ENCODE measurements at regions not wholly inside any gene's neighbourhood (a gene's known extent, or its start where the extent isn't known, plus 50 kb on each side); places are given as distances from the start of the nearest gene placed in this dataset.

GRCh38 chr22:49685686-49686085 is 142.0 kb downstream of the BRD1 start:
- H3K9ac ChIP-seq (ENCODE audit: insufficient read depth, low read depth, low read length): no peak overlapping the region
- H3K4me2 ChIP-seq (ENCODE audit: low read depth, low read length): no peak overlapping the region
- no peak overlapping the region for H3K4me3 ChIP-seq (replicated peaks in 1 of 3; ENCODE audit: insufficient read depth in 1 of 3, low read depth in 2 of 3, low read length in 3 of 3)
- WGBS (ENCODE audit: low lambda C conversion rate): 17% methylated on average over 10 of the region's 18 CpGs
- H3K36me3 ChIP-seq (replicated peaks in 1 of 2; ENCODE audit: control insufficient read depth in 1 of 2, insufficient read depth in 2 of 2, low read length in 2 of 2): no peaks in the 10 kb centered on the region
- BruUV-seq (replicated peaks): no TSS peak
- peaks cover 16 to 57% of the 10 kb centered on the region in 2 experiments for H3K27me3 ChIP-seq (ENCODE audit: control insufficient read depth in 1 of 2, insufficient read depth in 2 of 2, low read length in 2 of 2)
- no peak for DNase-seq (ENCODE audit: low spot score)
- H3K4me1 ChIP-seq (ENCODE audit: insufficient read depth, low read length): no peaks in the 10 kb centered on the region
- intact Hi-C loops (cut with micrococcal nuclease; ENCODE audit: unreplicated experiment): no loop called here
- H3K9me3 ChIP-seq (ENCODE audit: low read length): no peaks in the 10 kb centered on the region
- in situ Hi-C loops (cut with HindIII; ENCODE audit: extremely low pct_ligation_motif_present, low pct_unique_long_range_greater_than_20kb): no loop called here
- TF ChIP-seq ZNF580 (CRISPR knock-in tag; IDR thresholded peaks at IDR 0.05; ENCODE audit: borderline replicate concordance, low read depth): no peak
- TF ChIP-seq ETV5 (CRISPR knock-in tag; IDR thresholded peaks at IDR 0.05; ENCODE audit: borderline replicate concordance): no peak
- TF ChIP-seq ZNF629 (CRISPR knock-in tag; conservative IDR thresholded peaks at IDR 0.05): 0 out of 2 replicates have a peak, but pooled peaks have one; percentile 59
- TF ChIP-seq ZNF724P (CRISPR knock-in tag; IDR thresholded peaks at IDR 0.05; ENCODE audit: borderline replicate concordance): no peak
- TF ChIP-seq ZNF577 (CRISPR knock-in tag; IDR thresholded peaks at IDR 0.05; ENCODE audit: borderline replicate concordance, low read depth): no peak
- no peak for TF ChIP-seq TFE3 (CRISPR knock-in tag; IDR thresholded peaks at IDR 0.05)
- ChIA-PET POLR2A (no interaction called here), CTCF (ENCODE audit: low intra/inter-chr PET ratio, low total read pairs) (no interaction called here)
- H3K27ac ChIP-seq (ENCODE audit: extremely low read length, insufficient read depth, low read length): no peak overlapping the region
- H2AFZ ChIP-seq (ENCODE audit: low read length): no peak overlapping the region
- no peak for ATAC-seq
- no peak for FAIRE-seq
- no peaks in the 10 kb centered on the region for H4K20me1 ChIP-seq (ENCODE audit: insufficient read depth, low read length)
- no peaks in the 10 kb centered on the region for H3K79me2 ChIP-seq (ENCODE audit: insufficient read depth, low read length)

GRCh38 chr22:49685116-49685515 is 142.6 kb downstream of the BRD1 start:
- Histone ChIP-seq H3K4me1 (ENCODE audit: insufficient read depth, low read length) (no peaks in the 10 kb centered on the region), H3K27me3 (ENCODE audit: control insufficient read depth in 1 of 2, insufficient read depth in 2 of 2, low read length in 2 of 2) (peaks cover 15 to 53% of the 10 kb centered on the region in 2 experiments), H3K27ac (ENCODE audit: extremely low read length, insufficient read depth, low read length) (no peak overlapping the region), H2AFZ (ENCODE audit: low read length) (no peak overlapping the region), H3K9me3 (ENCODE audit: low read length) (no peaks in the 10 kb centered on the region), H3K4me3 (replicated peaks in 1 of 3; ENCODE audit: insufficient read depth in 1 of 3, low read depth in 2 of 3, low read length in 3 of 3) (no peak overlapping the region), H3K9ac (ENCODE audit: insufficient read depth, low read depth, low read length) (no peak overlapping the region), H3K79me2 (ENCODE audit: insufficient read depth, low read length) (no peaks in the 10 kb centered on the region), H4K20me1 (ENCODE audit: insufficient read depth, low read length) (no peaks in the 10 kb centered on the region), H3K36me3 (replicated peaks in 1 of 2; ENCODE audit: control insufficient read depth in 1 of 2, insufficient read depth in 2 of 2, low read length in 2 of 2) (no peaks in the 10 kb centered on the region), H3K4me2 (ENCODE audit: low read depth, low read length) (no peak overlapping the region)
- no peak for FAIRE-seq
- intact Hi-C loops (cut with micrococcal nuclease; ENCODE audit: unreplicated experiment): no loop called here
- no peak for DNase-seq (ENCODE audit: low spot score)
- ChIA-PET CTCF (ENCODE audit: low intra/inter-chr PET ratio, low total read pairs) (no interaction called here), POLR2A (no interaction called here)
- WGBS (ENCODE audit: low lambda C conversion rate): 41% methylated on average over 4 of the region's 9 CpGs
- in situ Hi-C loops (cut with HindIII; ENCODE audit: extremely low pct_ligation_motif_present, low pct_unique_long_range_greater_than_20kb): no loop called here
- ATAC-seq: no peak
- no TSS peak for BruUV-seq (replicated peaks)
- no peak for TF ChIP-seq MBD4 (IDR thresholded peaks at IDR 0.05; ENCODE audit: borderline replicate concordance, low read length)
- no peak for TF ChIP-seq ZNF12 (CRISPR knock-in tag; IDR thresholded peaks at IDR 0.05)
- TF ChIP-seq ZNF20 (CRISPR knock-in tag; IDR thresholded peaks at IDR 0.05): no peak
- TF ChIP-seq ZBTB7B (CRISPR knock-in tag; IDR thresholded peaks at IDR 0.05): no peak
- no peak for TF ChIP-seq ATF4 (CRISPR knock-in tag; IDR thresholded peaks at IDR 0.05)
- no peak for TF ChIP-seq ZNF574 (CRISPR knock-in tag; IDR thresholded peaks at IDR 0.05)
- TF ChIP-seq PBX3 (CRISPR knock-in tag; IDR thresholded peaks at IDR 0.05; ENCODE audit: borderline replicate concordance): no peak

All from HepG2 (cell line).